Right kidney (tissue), 1 donor: ENCODE measurements at regions not wholly inside any gene's neighbourhood (a gene's known extent, or its start where the extent isn't known, plus 50 kb on each side); places are given as distances from the start of the nearest gene placed in this dataset.

ENCODE experiments used
- DNase-seq: peaks from one replicate; pipeline ENCODE4 v3.0.0-alpha.2; 2016

DNA sequence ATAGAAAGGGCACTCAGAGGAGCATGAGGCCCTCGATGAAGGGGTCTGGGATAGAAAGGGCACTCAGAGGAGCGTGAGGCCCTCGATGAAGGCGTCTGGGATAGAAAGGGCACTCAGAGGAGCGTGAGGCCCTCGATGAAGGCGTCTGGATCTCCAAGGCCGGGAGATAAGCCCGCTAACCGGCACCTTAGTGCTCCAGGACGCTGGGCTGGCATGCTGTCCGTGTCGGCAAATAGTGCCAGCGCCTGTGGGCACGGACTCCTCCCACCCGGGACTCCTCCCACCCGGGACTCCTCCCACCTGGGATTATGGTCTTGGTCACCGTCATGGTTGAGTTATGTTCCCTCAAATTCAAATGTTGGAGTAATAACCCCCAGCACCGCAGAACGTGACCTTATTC is 725.3 kb downstream of the BRD1 start:
- DNase-seq = no peak

DNA sequence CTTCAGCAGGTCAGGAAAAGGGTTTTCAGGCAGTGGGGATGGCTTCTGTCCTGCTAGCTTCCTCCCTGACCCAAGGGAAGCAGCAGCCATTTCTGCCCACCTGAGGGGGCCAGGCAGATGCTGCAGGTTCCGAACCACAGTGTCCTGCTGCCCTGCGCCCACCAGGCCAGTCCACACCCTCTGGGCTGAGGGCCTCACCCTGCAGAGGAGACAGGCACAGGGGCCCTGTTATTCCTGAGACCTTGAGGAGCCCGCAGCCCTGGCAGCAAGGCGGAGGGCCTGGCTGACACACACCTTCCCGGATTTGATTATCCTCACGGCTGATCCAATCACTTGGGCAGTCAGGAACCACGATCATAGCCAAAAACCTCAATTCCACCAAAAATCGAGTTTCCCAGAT is 725.8 kb downstream of the BRD1 start:
- no peak for DNase-seq

- DNase-seq = no peak
Measured at GRCh38 chr22:49101225-49101624, 726.4 kb downstream of the BRD1 start.

DNA sequence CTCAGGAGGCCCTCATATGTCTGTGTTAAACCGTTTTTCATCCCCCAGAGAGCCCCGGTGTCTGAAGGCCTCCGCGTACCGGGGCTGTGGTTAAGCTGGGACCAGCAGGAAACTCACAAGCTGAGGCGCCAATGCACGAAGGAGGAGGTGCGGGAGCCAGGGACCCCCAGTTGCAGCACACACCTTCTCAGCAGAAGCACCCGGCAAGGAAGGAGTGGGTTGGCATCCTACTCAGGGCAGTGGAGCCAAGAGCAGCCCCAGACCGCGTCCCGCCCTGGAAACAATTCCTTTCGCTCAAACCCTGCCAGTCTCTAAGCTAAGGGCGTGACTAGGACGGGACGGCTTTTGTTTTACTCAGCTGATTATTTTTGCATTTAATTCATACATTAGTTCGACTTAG is 726.9 kb downstream of the BRD1 start:
- no peak for DNase-seq

DNA sequence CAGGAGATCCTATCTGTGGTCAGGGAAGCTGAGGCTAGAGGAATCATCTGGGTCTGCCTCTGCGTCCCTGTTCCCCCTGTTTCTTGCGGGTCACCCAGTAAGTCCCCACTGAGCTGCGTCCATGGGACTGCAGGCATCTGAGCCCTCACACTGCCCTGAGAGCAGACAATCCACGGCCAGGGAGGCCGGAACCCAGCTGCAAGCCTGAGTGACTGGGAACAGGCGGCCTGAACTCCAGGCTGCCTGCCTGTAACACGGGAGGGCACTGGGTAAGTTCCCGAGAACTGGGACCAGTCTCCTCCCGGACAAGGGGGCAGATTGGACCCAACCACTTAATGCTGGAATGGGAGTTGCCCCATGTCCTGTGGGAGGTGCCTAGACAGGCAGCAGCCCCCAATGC is 727.4 kb downstream of the BRD1 start:
- no peak for DNase-seq

DNA sequence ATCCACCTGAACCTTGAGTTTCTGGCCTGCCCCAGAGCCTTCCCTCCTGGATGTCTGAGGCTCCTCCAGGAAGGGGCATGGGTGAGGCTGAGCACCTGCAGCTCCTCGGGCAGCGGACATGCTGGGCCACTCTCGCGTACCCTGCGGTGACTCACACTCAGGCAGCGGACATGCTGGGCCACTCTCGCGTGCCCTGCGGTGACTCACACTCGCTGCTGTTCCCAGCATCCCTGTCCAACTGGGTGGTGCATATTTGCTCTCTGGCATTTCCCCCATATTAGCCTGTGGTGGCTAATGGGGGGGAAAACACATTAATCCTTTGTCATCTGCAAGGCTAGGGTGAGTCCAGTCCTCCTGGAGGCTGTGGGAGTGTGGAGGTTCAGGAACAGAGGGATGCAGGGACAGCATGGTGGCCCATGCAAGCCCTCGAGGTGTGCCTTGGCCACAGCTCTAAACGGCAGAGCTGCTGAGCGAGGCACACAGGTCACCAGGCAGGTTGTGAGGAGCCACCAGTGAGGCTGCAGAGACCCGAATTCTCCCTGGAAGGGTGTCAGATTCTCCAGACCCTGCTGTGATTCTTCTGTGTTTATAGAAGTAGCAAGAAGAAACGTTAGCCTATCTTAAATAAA is 728.1 kb downstream of the BRD1 start:
- no peak for DNase-seq

DNA sequence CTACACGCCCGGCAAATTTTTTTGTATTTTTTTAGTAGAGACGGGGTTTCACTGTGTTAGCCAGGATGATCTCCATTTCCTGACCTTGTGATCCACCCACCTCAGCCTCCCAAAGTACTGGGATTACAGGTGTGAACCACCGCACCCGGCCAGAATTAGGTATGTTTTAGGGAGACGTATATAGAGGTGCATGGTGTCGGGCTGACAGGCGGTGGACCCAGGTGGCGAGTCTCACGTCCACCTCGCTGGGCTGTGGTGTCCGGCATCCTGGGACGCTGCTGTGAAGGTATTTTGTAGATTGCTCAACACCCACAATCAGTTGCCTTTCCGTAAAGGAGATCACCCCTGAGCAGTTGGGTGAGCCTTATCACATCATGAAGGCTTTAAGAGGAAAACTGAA is 728.6 kb downstream of the BRD1 start:
- no peak for DNase-seq

DNA sequence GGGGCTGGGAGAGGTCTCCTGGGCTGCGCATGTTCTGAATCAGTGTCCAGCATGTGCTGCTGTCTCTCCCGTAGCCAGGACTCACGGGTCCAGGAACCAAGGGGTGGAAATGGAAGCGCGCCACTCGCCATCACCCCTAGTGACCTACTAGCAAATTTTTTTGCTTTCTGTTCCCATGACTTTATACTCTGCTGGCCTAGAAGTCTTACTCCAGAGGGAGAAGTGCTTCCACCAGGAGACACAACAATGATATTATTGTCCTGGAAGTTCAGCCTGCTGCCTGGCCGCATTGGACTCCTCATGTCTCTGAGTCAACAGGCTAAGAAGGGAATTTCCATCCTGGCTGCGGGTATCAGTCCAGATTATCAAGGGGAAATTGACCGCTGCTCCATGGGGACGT is 729.7 kb downstream of the BRD1 start:
- no peak for DNase-seq

DNA sequence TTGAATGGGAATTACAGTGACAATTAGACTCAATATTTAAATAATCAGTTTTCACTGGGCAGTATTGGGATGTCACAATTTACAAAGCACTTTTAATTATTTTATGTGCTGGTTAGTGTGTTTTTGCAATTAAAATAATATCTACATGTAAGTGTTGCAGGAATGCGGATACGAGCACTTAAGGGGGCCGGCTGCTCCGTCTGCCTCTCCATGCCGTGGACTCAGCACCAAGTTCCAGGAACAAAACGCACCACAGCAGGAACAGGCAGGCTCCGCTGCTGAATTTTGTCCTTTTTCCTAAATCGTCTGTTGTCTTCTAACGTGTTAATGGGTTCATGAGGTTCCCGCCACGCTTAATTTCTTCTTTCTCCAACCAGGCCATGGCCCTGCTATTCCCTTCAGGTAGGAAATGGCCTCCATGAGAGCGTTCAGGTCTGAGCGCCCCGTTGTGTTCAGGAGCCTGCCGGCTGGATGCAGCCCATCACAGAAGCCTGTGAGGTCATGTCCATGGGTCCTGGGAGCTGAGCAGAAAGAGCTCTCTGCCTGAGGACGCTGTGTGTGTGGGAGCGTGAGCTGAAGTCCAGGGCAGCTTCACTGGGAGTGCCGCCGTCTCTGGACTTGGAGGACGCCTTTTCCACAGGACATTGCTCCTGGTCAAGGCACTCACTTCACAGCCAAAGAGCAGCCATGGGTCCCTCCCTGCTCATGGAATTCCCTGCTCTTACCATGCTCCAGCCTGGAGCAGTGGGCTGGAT is 730.3 kb downstream of the BRD1 start:
- no peak for DNase-seq

DNA sequence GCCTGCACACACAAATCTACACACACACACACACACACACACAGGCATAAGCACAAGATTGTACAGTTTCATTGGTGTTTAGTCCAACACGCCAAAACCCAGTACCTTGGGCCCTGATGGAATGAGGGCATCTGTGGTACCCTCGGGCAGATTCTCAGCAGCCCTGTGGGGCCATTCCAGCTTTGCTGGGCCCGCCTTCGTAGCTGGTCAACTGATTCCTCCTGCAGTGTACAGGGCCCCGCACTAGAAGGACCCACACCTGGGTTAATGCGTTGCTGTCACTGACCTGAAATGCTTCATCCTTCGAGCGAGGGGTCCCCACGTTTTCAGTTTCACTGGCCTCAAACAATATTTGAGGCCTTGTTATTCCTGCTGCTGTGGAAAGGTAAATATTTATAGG is 731.2 kb downstream of the BRD1 start:
- DNase-seq = no peak

DNA sequence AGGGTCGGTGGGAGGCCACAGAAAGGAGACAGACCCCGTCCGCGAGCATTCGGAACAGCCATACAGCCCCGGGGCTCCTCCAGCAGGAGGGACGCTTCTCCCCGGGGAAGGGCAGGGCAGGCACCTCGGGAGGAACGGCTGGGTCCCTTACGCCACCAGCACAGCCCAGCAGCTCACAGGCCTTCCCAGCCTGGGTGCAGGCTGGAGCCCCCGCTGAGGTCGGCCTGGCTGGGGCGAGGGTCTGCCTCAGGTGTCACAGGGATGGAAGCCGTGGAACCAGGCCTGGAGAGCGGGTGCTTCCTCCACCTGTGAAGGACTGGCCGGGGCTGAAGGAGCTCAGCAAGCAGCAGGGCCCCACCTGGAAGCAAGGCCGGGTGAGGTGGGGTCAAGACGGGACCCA is 732.3 kb downstream of the BRD1 start:
- DNase-seq = no peak

GRCh38 chr22:49094858-49095257 is 732.8 kb downstream of the BRD1 start:
- no peak for DNase-seq

DNA sequence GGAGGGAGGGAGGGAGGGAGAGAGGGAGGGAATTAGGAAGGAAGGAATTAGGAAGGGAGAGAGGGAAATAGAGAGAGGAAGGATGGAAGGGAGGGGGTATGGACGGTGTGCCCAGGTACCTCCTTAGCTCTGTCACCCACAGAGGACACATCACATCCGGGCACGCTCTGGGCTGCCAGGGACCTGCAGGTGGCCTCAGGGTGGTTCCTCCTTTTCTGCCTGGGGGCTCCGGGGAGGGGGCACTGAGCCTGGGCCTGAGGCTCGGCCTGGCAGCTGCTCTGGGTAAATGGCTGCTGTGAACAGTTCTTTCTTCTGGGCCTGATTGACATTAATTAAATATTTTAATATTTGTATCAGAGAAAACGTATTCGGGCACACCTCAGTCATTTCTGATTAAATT is 733.5 kb downstream of the BRD1 start:
- DNase-seq = no peak

DNA sequence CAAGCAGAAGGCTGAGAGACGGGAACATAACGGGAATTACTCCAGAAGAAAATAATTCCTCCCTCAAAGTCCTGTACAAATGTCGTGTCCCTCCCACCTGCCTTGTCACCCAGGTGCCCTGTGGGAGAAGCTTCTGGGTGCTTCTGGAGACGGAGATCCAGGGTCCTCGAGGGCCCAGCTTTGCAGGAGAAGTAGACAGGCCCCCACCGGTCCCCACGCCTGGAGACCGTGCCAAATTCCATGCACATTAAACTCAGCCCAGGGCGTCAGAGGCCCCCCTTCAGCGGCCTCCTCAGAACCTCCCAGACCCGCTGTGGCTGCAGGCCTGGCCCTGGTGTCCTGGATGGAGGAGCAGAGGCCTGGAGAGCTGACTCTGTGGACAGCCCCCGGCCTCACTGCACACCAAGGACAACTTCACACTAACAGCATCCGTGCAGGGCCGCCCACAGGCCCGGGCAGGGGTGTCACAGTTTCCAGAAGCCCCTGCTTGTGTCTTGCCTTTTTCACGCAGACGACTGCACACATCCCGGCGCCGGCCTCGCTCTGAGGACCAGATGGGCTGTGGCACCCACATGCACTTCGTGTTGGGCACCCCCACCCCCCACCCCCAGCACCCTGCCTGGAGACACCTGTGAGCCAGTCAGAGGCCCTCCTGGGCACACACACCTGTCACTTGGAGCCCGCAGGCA is 734.3 kb downstream of the BRD1 start:
- DNase-seq = no peak

DNA sequence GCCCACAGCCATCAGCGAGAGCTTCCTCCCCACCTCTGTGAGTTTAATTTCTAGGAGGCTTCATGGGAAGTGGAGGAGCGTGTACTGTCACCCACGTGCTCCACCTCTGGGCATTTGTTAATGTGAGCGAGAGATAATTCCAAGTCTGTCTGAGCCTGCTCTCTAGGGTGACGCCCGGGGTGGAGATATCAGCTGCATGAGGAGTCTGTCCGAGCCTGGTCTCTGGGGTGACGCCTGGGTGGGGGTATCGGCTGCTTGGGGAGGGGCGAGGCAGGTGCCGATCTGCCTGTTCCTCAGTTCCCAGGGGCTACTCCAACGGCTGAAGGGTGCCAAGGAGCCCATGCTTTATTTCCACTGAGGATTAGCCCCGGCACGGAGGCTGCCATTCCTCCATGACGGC is 735.0 kb downstream of the BRD1 start:
- DNase-seq = no peak

DNA sequence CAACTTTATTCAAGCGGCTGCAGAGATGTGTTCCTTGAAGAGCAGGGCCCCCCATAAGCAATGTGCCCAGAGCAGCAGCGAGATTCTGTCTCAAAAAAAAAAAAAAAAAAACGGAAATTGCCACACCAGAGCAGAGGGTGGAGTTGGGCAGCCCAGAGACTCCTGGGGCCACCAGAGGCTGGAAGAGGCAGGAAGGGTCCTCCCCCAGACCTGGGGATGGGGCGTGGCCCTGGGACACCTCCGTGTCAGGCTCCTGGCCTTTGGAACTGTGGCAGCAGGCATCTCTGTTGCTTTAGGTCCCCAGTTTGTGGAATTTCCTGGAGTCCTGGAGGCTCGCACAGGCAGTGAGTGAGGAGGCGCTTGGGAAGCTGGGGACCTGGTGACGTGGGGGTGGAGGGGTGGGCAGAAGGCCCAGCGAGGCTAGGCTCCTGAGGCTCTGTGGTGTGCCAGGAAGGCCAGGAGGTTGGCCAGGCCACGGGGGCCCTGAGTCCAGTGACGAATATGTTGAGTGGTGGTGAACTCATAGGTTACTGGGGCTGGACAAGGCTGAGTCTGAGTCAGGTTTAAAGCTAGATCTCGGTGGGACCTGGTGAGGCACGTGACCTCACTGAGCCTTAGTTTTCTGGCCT is 735.6 kb downstream of the BRD1 start:
- no peak for DNase-seq

- DNase-seq = no peak
Measured at GRCh38 chr22:49091451-49091850, 736.2 kb downstream of the BRD1 start.

GRCh38 chr22:49090853-49091135 is 736.9 kb downstream of the BRD1 start:
- no peak for DNase-seq

DNA sequence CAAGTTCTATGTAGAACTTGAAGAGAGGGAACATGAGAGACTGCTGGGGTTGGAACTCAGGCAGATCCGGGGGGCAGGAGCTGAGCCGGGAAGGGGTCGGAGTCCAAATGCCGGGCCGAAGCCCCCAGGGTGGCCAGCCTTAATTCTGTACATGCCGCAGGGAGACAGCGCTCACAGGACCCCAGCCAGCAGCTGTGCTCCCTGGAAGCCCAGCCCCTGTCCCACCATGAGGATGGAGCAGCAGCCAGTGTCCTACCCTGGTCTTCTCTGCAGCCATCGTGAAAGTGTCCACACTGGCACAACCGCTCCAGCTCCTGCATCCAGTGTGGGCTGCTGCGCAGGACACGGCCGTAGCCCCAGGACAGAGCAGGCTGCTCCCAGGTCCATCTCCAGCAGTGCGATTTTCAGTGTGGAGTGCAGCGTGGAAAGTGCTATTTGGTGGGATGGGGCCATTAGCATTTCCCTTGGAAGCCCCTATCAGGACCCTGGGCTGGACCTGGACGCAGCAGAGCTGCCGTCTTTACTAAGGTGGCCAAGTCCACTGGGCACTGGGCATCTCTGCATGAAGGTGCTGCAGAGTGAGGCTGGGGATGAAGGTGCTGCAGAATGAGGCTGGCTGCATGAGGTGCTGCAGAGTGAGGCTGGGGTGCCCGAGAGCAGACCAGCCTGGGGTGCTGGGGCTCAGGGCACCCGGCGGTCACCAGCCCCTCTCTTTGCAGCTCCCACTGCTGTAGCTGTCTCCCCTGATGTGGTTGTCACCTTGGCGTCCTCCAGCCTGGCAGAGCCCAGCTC is 737.4 kb downstream of the BRD1 start:
- no peak for DNase-seq

DNA sequence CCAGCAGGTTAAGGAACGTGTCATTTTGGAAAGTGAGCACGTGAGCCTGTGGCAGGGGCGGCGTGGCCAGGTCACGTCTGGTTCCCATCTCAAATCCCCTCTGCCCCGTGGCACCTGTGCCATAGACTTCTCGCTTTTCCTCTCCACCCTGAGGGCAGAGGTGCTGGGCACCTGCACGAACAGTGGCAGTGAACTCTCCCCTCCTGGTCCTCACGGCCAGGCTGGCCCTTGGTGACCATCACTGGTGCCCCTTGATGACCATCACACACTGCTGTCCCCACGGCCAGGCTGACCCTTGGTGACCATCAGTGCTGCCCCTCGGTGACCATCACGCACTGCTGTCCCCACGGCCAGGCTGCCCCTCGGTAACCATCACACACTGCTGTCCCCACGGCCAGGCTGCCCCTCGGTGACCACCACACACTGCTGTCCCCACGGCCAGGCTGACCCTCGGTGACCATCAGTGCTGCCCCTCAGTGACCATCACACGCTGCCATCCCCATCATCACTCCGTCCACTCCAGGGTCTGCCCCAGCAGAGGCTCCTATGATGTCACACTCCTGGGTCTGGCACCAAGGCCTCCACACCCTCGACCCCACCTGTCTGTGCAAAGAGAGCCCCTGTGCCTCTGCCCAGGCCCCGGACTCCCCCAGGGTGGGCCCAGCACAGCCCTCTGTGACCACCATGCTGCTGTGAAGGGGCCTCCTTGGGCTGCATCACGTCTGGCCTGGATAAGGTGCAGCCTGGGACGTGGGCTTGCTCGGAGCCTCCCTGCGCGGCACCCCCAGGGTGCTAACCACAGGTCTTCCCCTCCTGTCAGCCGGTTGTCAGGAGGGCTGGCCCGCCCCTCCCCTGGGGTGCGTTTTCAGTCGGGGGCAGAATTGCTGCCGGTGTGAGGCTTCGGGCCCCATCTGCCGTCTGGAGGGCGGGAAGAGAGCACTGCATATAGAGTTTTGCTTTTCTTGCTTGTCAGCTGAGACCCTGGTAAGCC is 738.6 kb downstream of the BRD1 start:
- DNase-seq = no peak
